HUES48 (cell line): ENCODE measurements at regions not wholly inside any gene's neighbourhood (a gene's known extent, or its start where the extent isn't known, plus 50 kb on each side); places are given as distances from the start of the nearest gene placed in this dataset.

Source experiments
- H3K27ac ChIP-seq: one replicate; pipeline ENCODE4 v1.7.0; 2013; ENCODE audit warnings: low read depth, low read length, inconsistent platforms
- H3K27me3 ChIP-seq: 2 replicates; pipeline ENCODE4 v1.6.1; 2013; ENCODE audit warnings: mild to moderate bottlenecking, low read length; ENCODE audit not compliant: control insufficient read depth, insufficient read depth
- H3K36me3 ChIP-seq: 2 replicates; pipeline ENCODE4 v1.6.1; 2013; ENCODE audit warnings: low read length; ENCODE audit not compliant: control insufficient read depth, insufficient read depth
- H3K4me1 ChIP-seq: 2 replicates; pipeline ENCODE4 v1.6.1; 2013; ENCODE audit warnings: mild to moderate bottlenecking, low read length; ENCODE audit not compliant: control insufficient read depth, insufficient read depth
- H3K4me3 ChIP-seq: 2 replicates; pipeline ENCODE4 v1.5.1; 2013; ENCODE audit warnings: mild to moderate bottlenecking, low read depth, low read length
- H3K9ac ChIP-seq: 2 replicates; pipeline ENCODE4 v1.6.1; 2013; ENCODE audit warnings: mild to moderate bottlenecking, low read depth, low read length, moderate library complexity
- H3K9me3 ChIP-seq: 2 replicates; pipeline ENCODE4 v1.6.1; 2013; ENCODE audit warnings: low read length; ENCODE audit not compliant: control insufficient read depth, insufficient read depth

GRCh38 chr20:60258255-60258863 lies 300.1 kb downstream of the CDH26 start:
- Histone ChIP-seq H3K36me3 (no peaks in the 10 kb centered on the region), H3K4me1 (peaks cover 5% of the 10 kb centered on the region; the same call in 1 of the 2 replicates), H3K4me3 (no peak overlapping the region), H3K27me3 (no peaks in the 10 kb centered on the region), H3K9ac (no peak overlapping the region), H3K27ac (no peak overlapping the region), H3K9me3 (no peaks in the 10 kb centered on the region)

GRCh38 chr20:60261333-60261732 lies 303.1 kb downstream of the CDH26 start:
- Histone ChIP-seq H3K9me3 (no peaks in the 10 kb centered on the region), H3K9ac (no peak overlapping the region)

GRCh38 chr20:60262967-60263603 lies 304.9 kb downstream of the CDH26 start:
- Histone ChIP-seq H3K27ac (no peak overlapping the region), H3K9me3 (no peaks in the 10 kb centered on the region), H3K9ac (no peak overlapping the region), H3K4me1 (no peaks in the 10 kb centered on the region), H3K27me3 (no peaks in the 10 kb centered on the region), H3K4me3 (no peak overlapping the region), H3K36me3 (no peaks in the 10 kb centered on the region)

More at GRCh38 chr20:60261333-60261732, 303.1 kb downstream of the CDH26 start:
- H3K36me3 ChIP-seq, result no peaks in the 10 kb centered on the region
- no peak overlapping the region for H3K27ac ChIP-seq
- no peaks in the 10 kb centered on the region for H3K27me3 ChIP-seq
- no peaks in the 10 kb centered on the region for H3K4me1 ChIP-seq
- H3K4me3 ChIP-seq, result no peak overlapping the region

- no peaks in the 10 kb centered on the region for H3K9me3 ChIP-seq
- no peaks in the 10 kb centered on the region for H3K4me1 ChIP-seq
- no peak overlapping the region for H3K9ac ChIP-seq
- H3K27me3 ChIP-seq, result no peaks in the 10 kb centered on the region
- H3K36me3 ChIP-seq, result no peaks in the 10 kb centered on the region
- no peak overlapping the region for H3K4me3 ChIP-seq
- no peak overlapping the region for H3K27ac ChIP-seq
Observed at GRCh38 chr20:60263725-60264709, 305.8 kb downstream of the CDH26 start.

- no peaks in the 10 kb centered on the region for H3K36me3 ChIP-seq
- H3K27ac ChIP-seq, result no peak overlapping the region
Observed at GRCh38 chr20:60266177-60266823, 308.1 kb downstream of the CDH26 start.

GRCh38 chr20:60268491-60268890 lies 310.3 kb downstream of the CDH26 start:
- H3K27ac ChIP-seq, result no peak overlapping the region
- H3K9me3 ChIP-seq, result no peaks in the 10 kb centered on the region
- peaks cover 11% of the 10 kb centered on the region; the same call in 1 of the 2 replicates for H3K4me1 ChIP-seq
- H3K36me3 ChIP-seq, result no peaks in the 10 kb centered on the region
- no peaks in the 10 kb centered on the region for H3K27me3 ChIP-seq
- no peak overlapping the region for H3K4me3 ChIP-seq
- H3K9ac ChIP-seq, result no peak overlapping the region

More at GRCh38 chr20:60266177-60266823, 308.1 kb downstream of the CDH26 start:
- Histone ChIP-seq H3K9me3 (no peaks in the 10 kb centered on the region), H3K4me1 (no peaks in the 10 kb centered on the region), H3K9ac (no peak overlapping the region), H3K27me3 (no peaks in the 10 kb centered on the region), H3K4me3 (no peak overlapping the region)

- H3K4me1 ChIP-seq, result peaks cover 11% of the 10 kb centered on the region; the same call in 1 of the 2 replicates
- H3K36me3 ChIP-seq, result no peaks in the 10 kb centered on the region
- H3K27me3 ChIP-seq, result no peaks in the 10 kb centered on the region
- H3K9ac ChIP-seq, result no peak overlapping the region
- H3K9me3 ChIP-seq, result no peaks in the 10 kb centered on the region
- no peak overlapping the region for H3K27ac ChIP-seq
- H3K4me3 ChIP-seq, result no peak overlapping the region
Observed at GRCh38 chr20:60269573-60270162, 311.4 kb downstream of the CDH26 start.

GRCh38 chr20:60270341-60270740 lies 312.1 kb downstream of the CDH26 start:
- Histone ChIP-seq H3K4me3 (no peak overlapping the region), H3K9ac (no peak overlapping the region), H3K27ac (no peak overlapping the region), H3K9me3 (no peaks in the 10 kb centered on the region), H3K4me1 (peaks cover 11% of the 10 kb centered on the region; the same call in 1 of the 2 replicates), H3K36me3 (no peaks in the 10 kb centered on the region), H3K27me3 (no peaks in the 10 kb centered on the region)

GRCh38 chr20:60271597-60271996 lies 313.4 kb downstream of the CDH26 start:
- H3K9me3 ChIP-seq, result no peaks in the 10 kb centered on the region
- no peak overlapping the region for H3K27ac ChIP-seq
- H3K4me3 ChIP-seq, result no peak overlapping the region
- peaks cover 11% of the 10 kb centered on the region; the same call in 1 of the 2 replicates for H3K4me1 ChIP-seq
- H3K9ac ChIP-seq, result no peak overlapping the region
- no peaks in the 10 kb centered on the region for H3K36me3 ChIP-seq
- H3K27me3 ChIP-seq, result no peaks in the 10 kb centered on the region

- Histone ChIP-seq H3K27ac (no peak overlapping the region), H3K4me3 (no peak overlapping the region), H3K9ac (no peak overlapping the region), H3K27me3 (no peaks in the 10 kb centered on the region), H3K36me3 (no peaks in the 10 kb centered on the region), H3K9me3 (peaks cover 6% of the 10 kb centered on the region), H3K4me1 (peaks cover 11% of the 10 kb centered on the region; the same call in 1 of the 2 replicates)
Observed at GRCh38 chr20:60272790-60273189, 314.6 kb downstream of the CDH26 start.
